Neural progenitor cell (in vitro differentiated cells): ENCODE measurements at regions not wholly inside any gene's neighbourhood (a gene's known extent, or its start where the extent isn't known, plus 50 kb on each side); places are given as distances from the start of the nearest gene placed in this dataset.

ENCODE experiments used
- DNase-seq: peaks from one replicate; pipeline ENCODE4 v3.0.0-alpha.2; 2016; ENCODE audit warnings: low spot score
- H2AFZ ChIP-seq: fragments of 200-600 bp; sonication (generic); replicated peaks from 2 replicates; pipeline ENCODE4 v1.6.1; 2016; ENCODE audit warnings: antibody characterized with exemption
- H3F3A ChIP-seq: fragments of 200-600 bp; sonication (generic); 2 replicates; pipeline ENCODE4 v1.6.1; 2016; ENCODE audit warnings: antibody characterized with exemption, low read depth
- H3K27ac ChIP-seq: fragments of 200-600 bp; sonication (generic); 2 replicates; pipeline ENCODE4 v1.5.1; 2016; ENCODE audit warnings: mild to moderate bottlenecking
- H3K27me3 ChIP-seq: fragments of 200-600 bp; sonication (generic); 2 replicates; pipeline ENCODE4 v1.6.1; 2016; ENCODE audit warnings: mild to moderate bottlenecking, moderate library complexity
- H3K36me3 ChIP-seq: fragments of 200-600 bp; sonication (generic); 2 replicates; pipeline ENCODE4 v1.5.1; 2016
- H3K4me1 ChIP-seq: fragments of 200-600 bp; sonication (generic); 2 replicates; pipeline ENCODE4 v1.6.1; 2016; ENCODE audit warnings: mixed run types
- H3K4me2 ChIP-seq: fragments of 200-600 bp; sonication (generic); 2 replicates; pipeline ENCODE4 v1.6.1; 2016
- H3K4me3 ChIP-seq: fragments of 200-600 bp; sonication (generic); 2 replicates; pipeline ENCODE4 v1.5.1; 2016
- H3K79me2 ChIP-seq: fragments of 200-600 bp; sonication (generic); 2 replicates; pipeline ENCODE4 v1.6.1; 2016; ENCODE audit warnings: low read depth
- H3K9ac ChIP-seq: fragments of 200-600 bp; sonication (generic); 2 replicates; pipeline ENCODE4 v1.6.1; 2016
- H3K9me3 ChIP-seq: fragments of 200-600 bp; sonication (generic); 2 replicates; pipeline ENCODE4 v1.5.1; 2016; ENCODE audit warnings: low read depth
- H4K20me1 ChIP-seq: fragments of 200-600 bp; sonication (generic); 2 replicates; pipeline ENCODE4 v1.6.1; 2016; ENCODE audit warnings: low read depth
- H3K27ac Mint-ChIP-seq: 3 replicates; pipeline ENCODE4 v1.8.0; 2021; ENCODE audit warnings: mixed read lengths
- H3K27me3 Mint-ChIP-seq: 2 replicates; pipeline ENCODE4 v1.8.0; 2022; ENCODE audit warnings: low read depth, mild to moderate bottlenecking, inconsistent platforms, moderate library complexity, mixed read lengths; ENCODE audit not compliant: insufficient read depth
- H3K36me3 Mint-ChIP-seq: 3 replicates; pipeline ENCODE4 v1.8.0; 2021; ENCODE audit warnings: mixed read lengths
- H3K4me1 Mint-ChIP-seq: 3 replicates; pipeline ENCODE4 v1.8.0; 2021; ENCODE audit warnings: mixed read lengths
- H3K4me3 Mint-ChIP-seq: 3 replicates; pipeline ENCODE4 v1.8.0; 2021; ENCODE audit warnings: mild to moderate bottlenecking, moderate library complexity, mixed read lengths
- H3K9me3 Mint-ChIP-seq: 3 replicates; pipeline ENCODE4 v1.8.0; 2020; ENCODE audit warnings: mixed read lengths
- EZH2 ChIP-seq: fragments of 200-600 bp; sonication (generic); IDR thresholded peaks from 2 replicates; pipeline ENCODE4 v1.6.1; 2017; ENCODE audit warnings: antibody characterized with exemption, mild to moderate bottlenecking, moderate library complexity
- EZH2phosphoT487 ChIP-seq: fragments of 200-600 bp; sonication (generic); IDR thresholded peaks from 2 replicates; pipeline ENCODE4 v1.6.1; 2017; ENCODE audit warnings: antibody characterized with exemption
- TF ChIP-seq, protein P1 (sequence below): fragments of 200-600 bp; sonication (generic); IDR thresholded peaks from 2 replicates; pipeline ENCODE4 v1.5.1; 2017; ENCODE audit warnings: antibody characterized with exemption, mild to moderate bottlenecking

DNA sequence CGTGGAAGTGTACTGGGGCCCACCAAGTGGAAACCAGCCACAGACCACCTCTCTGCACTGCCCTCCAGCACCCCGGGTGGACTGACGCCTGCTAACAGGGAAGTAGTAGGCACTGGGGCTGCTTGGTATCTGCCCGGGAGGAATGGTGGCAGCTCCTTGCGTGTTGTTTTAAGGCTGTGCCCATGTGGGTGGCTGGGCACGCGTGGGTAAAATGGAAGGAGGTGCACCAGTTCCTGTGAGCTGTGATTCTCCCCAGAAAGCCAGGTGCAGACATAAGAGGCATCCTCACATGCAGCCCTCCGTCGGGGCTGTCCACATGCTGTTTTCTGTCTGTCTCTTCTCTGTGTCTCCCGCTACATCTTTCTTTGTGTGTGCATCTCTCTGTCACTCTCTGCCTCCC, 122.3 kb downstream of the ENGASE start:
- Histone ChIP-seq H3K4me3 (no peak overlapping the region), H3K27ac (no peak overlapping the region), H3K79me2 (no peaks in the 10 kb centered on the region), H3K4me1 (peaks cover 35% of the 10 kb centered on the region), H4K20me1 (peaks cover 18% of the 10 kb centered on the region), H3K27me3 (no peaks in the 10 kb centered on the region), H2AFZ (no peak overlapping the region), H3K4me2 (no peak overlapping the region), H3K36me3 (no peaks in the 10 kb centered on the region), H3F3A (peaks cover 26% of the 10 kb centered on the region), H3K9me3 (no peaks in the 10 kb centered on the region), H3K9ac (no peak overlapping the region)
- Mint-ChIP-seq H3K9me3 (no peaks in the 10 kb centered on the region), H3K27ac (no peak overlapping the region), H3K4me3 (no peak overlapping the region), H3K27me3 (peaks cover 13% of the 10 kb centered on the region), H3K4me1 (peaks cover 4% of the 10 kb centered on the region), H3K36me3 (no peaks in the 10 kb centered on the region)
- TF ChIP-seq EZH2 (no peak), EZH2phosphoT487 (no peak)
- TF ChIP-seq, protein P1, sequence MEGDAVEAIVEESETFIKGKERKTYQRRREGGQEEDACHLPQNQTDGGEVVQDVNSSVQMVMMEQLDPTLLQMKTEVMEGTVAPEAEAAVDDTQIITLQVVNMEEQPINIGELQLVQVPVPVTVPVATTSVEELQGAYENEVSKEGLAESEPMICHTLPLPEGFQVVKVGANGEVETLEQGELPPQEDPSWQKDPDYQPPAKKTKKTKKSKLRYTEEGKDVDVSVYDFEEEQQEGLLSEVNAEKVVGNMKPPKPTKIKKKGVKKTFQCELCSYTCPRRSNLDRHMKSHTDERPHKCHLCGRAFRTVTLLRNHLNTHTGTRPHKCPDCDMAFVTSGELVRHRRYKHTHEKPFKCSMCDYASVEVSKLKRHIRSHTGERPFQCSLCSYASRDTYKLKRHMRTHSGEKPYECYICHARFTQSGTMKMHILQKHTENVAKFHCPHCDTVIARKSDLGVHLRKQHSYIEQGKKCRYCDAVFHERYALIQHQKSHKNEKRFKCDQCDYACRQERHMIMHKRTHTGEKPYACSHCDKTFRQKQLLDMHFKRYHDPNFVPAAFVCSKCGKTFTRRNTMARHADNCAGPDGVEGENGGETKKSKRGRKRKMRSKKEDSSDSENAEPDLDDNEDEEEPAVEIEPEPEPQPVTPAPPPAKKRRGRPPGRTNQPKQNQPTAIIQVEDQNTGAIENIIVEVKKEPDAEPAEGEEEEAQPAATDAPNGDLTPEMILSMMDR, result no peak
- no peak for DNase-seq

DNA sequence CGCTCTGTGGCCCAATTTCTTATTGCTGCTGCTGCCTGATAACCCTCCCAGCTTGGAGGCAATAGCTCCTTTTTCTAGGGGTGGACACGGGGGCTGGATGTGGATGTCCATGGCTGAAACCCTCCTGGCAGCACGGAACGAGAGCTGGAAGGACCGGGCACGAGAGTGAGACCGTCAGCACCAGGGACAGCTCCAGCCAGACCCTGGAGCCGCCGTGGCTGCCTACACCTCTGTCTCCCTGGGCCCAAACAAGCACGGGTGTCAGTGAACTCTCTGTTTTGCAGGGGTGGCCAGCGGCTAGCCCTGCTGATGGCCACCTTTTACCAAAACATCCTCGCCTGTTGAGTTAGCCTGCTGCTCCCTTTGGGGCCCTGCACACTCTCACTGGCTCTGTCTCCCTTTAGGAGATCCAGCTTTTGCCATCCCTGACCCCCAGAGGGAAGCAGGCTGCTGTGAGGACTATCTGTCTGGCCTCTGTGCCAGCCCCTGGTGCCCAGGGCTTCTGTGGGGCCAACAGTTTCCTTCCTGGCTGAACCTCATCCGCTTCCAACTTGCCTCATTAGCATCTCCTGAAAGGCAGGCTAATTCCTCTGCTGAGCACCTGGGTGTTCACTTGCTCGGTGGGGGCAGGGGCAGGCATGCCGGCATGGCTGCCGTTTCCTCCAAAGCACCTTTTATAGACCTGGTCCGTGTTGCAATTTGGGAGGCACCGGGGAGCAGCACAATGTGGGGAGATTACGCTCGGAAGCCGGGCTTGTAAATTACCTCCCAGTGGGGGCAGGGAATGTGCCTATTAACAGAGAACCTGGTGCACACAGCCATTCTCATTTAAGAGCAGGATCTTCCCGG, 118.1 kb downstream of the ENGASE start:
- peaks cover 49% of the 10 kb centered on the region for H3K4me1 ChIP-seq
- Mint-ChIP-seq H3K4me1 (no peaks in the 10 kb centered on the region), H3K36me3 (no peaks in the 10 kb centered on the region), H3K27me3 (peaks cover 23% of the 10 kb centered on the region), H3K4me3 (no peak overlapping the region), H3K9me3 (no peaks in the 10 kb centered on the region), H3K27ac (no peak overlapping the region)
- H3K9ac ChIP-seq, result no peak overlapping the region
- H4K20me1 ChIP-seq, result peaks cover 28% of the 10 kb centered on the region
- no peak overlapping the region for H2AFZ ChIP-seq
- H3K4me3 ChIP-seq, result peak overlapping the region; percentile 10
- no peaks in the 10 kb centered on the region for H3K9me3 ChIP-seq
- no peaks in the 10 kb centered on the region for H3K36me3 ChIP-seq
- peaks cover 44% of the 10 kb centered on the region for H3F3A ChIP-seq
- H3K4me2 ChIP-seq, result peak overlapping the region; percentile 63
- H3K27me3 ChIP-seq, result no peaks in the 10 kb centered on the region
- no peak overlapping the region for H3K27ac ChIP-seq
- no peaks in the 10 kb centered on the region for H3K79me2 ChIP-seq
- TF ChIP-seq EZH2phosphoT487, result no peak
- no peak for TF ChIP-seq EZH2
- TF ChIP-seq, protein P1, result no peak
- DNase-seq, result peak; percentile 93

DNA sequence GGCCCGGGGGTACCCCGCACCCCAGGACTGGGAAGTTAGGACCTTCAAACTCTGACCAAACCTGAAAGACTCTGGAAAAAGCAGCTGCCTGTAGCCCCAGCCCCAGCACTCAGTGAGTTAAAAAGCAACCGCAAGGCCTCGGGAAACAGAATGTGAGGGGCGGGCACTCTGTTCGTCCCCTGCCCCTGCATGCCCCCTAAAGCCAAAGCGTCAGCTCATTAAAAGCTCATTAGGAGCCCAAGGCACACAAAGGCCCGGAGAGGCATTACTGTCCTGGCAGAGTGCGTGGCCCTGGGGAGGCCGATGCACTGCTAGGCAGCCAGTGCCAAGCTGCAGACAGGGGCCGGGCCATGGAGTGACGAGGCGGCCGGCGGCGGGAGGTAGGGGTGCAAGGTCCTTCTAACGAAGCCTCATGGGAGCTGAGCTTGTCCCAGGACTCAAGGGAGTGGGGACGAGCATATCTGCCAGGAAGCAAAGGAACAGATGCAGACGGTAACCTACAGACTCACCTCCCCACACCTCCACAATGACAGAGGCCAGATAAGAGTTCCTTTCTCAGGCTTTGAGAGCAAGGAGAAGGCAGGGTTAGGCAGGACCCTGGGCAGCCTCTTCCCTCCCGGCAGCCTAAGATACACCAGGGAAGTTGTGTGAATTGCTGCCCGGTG, 116.8 kb downstream of the ENGASE start:
- Histone ChIP-seq H3K27ac (no peak overlapping the region), H2AFZ (no peak overlapping the region), H3K36me3 (no peaks in the 10 kb centered on the region), H3K4me1 (peaks cover 49% of the 10 kb centered on the region), H3K4me3 (no peak overlapping the region), H3F3A (peaks cover 44% of the 10 kb centered on the region), H3K4me2 (peak overlapping the region; percentile 74), H3K9ac (no peak overlapping the region), H3K9me3 (no peaks in the 10 kb centered on the region), H3K27me3 (peaks cover 6% of the 10 kb centered on the region), H3K79me2 (no peaks in the 10 kb centered on the region), H4K20me1 (peaks cover 28% of the 10 kb centered on the region)
- Mint-ChIP-seq H3K4me1 (no peaks in the 10 kb centered on the region), H3K9me3 (no peaks in the 10 kb centered on the region), H3K27ac (no peak overlapping the region), H3K4me3 (no peak overlapping the region), H3K36me3 (no peaks in the 10 kb centered on the region), H3K27me3 (peaks cover 30% of the 10 kb centered on the region)
- DNase-seq, result peak; percentile 78
- TF ChIP-seq EZH2phosphoT487, result no peak
- TF ChIP-seq EZH2, result no peak
- TF ChIP-seq, protein P1, result no peak
